GM12864 (cell line): ENCODE measurements at regions not wholly inside any gene's neighbourhood (a gene's known extent, or its start where the extent isn't known, plus 50 kb on each side); places are given as distances from the start of the nearest gene placed in this dataset.

Source experiments
- DNase-seq: peaks from one replicate; pipeline ENCODE4 v3.0.0-alpha.2; 2011; ENCODE audit warnings: low read depth
- H3K4me3 ChIP-seq: 2 replicates; pipeline ENCODE4 v1.5.1; 2011; ENCODE audit warnings: mild to moderate bottlenecking, low read depth, low read length, control low read depth
- TF ChIP-seq, protein P1 (sequence below): IDR thresholded peaks from 2 replicates; pipeline ENCODE4 v1.5.1; 2011; ENCODE audit warnings: low read depth, mild to moderate bottlenecking, moderate library complexity, low read length, control low read depth, inconsistent platforms; ENCODE audit errors: missing control alignments

DNA sequence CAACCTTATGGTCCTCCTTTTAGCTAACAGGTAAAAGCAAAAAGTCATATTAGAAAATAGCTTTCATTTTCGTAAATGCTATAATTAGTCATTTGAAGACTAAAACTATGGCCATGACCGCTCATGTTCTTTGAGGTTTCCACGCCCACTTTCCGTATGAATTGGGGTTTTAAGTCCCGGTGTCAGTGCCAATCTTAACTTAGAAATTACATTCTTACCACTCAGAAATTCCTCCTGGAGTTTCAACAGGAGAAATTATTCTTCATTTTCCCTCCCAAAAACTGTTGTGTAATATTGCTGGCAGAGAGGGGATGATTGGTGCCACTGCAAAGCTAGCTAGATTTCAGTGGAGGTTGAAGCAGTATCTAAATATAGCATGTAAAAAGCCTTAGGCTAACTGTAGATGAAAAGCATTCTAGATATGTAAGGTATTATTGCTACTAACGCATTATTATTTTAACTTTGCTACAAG lies 71.0 kb upstream of the MDFIC2 start:
- TF ChIP-seq, protein P1, sequence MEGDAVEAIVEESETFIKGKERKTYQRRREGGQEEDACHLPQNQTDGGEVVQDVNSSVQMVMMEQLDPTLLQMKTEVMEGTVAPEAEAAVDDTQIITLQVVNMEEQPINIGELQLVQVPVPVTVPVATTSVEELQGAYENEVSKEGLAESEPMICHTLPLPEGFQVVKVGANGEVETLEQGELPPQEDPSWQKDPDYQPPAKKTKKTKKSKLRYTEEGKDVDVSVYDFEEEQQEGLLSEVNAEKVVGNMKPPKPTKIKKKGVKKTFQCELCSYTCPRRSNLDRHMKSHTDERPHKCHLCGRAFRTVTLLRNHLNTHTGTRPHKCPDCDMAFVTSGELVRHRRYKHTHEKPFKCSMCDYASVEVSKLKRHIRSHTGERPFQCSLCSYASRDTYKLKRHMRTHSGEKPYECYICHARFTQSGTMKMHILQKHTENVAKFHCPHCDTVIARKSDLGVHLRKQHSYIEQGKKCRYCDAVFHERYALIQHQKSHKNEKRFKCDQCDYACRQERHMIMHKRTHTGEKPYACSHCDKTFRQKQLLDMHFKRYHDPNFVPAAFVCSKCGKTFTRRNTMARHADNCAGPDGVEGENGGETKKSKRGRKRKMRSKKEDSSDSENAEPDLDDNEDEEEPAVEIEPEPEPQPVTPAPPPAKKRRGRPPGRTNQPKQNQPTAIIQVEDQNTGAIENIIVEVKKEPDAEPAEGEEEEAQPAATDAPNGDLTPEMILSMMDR = no peak
- H3K4me3 ChIP-seq = no peak overlapping the region
- DNase-seq = peak; percentile 73

DNA sequence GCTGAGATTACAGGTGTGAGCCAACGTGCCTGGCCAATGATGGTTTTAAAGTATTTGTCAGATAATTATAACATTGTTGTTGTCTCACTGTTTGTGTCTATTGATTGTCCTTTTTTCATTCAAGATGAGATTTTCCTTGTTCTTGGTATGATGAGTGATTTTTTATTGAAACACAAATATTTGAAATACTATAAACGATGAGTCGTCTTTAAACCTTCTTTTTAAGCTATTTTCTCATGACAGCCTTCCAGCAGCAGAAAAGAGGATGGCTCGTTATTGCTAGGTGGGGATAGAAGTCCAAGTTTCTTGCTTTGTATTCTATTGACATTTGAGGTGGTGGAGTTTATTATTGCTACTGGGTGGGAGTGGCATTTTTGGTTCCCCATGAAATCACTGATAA lies 61.7 kb upstream of the MDFIC2 start:
- TF ChIP-seq, protein P1 = no peak
- DNase-seq = no peak
- H3K4me3 ChIP-seq = no peak overlapping the region
